Keratinocyte (primary cell): ENCODE measurements at regions not wholly inside any gene's neighbourhood (a gene's known extent, or its start where the extent isn't known, plus 50 kb on each side); places are given as distances from the start of the nearest gene placed in this dataset.

Experiments used
- EZH2 ChIP-seq: IDR thresholded peaks from one replicate; pipeline ENCODE4 v1.6.1; 2012; ENCODE audit warnings: inconsistent platforms, mild to moderate bottlenecking, low read length, moderate library complexity
- TF ChIP-seq, protein P1 (sequence below), 3 experiments: IDR thresholded peaks in 1 of 3; conservative IDR thresholded peaks in 1 of 3; optimal IDR thresholded peaks in 1 of 3; 2 replicates in 2 of 3; 3 replicates in 1 of 3; pipeline versions ENCODE3 to v1.5.1; 2011; ENCODE audit warnings: low read length in 3 of 3, mild to moderate bottlenecking in 3 of 3, moderate library complexity in 2 of 3, control low read depth in 1 of 3, inconsistent platforms in 1 of 3; ENCODE audit not compliant: insufficient read depth in 2 of 3; ENCODE audit errors: extremely low read depth in 1 of 3

DNA sequence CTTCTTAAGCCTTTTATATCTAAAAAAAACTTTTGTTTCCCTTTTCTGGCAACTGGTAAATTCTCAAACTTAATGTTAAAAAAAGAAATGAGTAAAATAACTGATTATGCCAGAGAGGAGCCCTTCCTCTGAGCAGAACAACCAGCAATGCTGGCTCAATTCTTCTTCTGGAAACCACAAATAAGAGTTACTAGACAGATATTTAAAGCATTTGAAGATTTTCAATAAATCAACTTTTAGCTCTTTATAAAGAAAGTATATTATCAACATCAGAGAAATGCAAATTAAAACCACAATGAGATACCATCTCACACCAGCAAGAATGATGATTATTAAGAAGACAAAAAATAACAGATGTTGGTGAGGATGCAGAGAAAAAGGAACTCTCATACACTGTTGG, 61.1 kb upstream of the TCF21 start:
- TF ChIP-seq, protein P1, sequence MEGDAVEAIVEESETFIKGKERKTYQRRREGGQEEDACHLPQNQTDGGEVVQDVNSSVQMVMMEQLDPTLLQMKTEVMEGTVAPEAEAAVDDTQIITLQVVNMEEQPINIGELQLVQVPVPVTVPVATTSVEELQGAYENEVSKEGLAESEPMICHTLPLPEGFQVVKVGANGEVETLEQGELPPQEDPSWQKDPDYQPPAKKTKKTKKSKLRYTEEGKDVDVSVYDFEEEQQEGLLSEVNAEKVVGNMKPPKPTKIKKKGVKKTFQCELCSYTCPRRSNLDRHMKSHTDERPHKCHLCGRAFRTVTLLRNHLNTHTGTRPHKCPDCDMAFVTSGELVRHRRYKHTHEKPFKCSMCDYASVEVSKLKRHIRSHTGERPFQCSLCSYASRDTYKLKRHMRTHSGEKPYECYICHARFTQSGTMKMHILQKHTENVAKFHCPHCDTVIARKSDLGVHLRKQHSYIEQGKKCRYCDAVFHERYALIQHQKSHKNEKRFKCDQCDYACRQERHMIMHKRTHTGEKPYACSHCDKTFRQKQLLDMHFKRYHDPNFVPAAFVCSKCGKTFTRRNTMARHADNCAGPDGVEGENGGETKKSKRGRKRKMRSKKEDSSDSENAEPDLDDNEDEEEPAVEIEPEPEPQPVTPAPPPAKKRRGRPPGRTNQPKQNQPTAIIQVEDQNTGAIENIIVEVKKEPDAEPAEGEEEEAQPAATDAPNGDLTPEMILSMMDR (optimal IDR thresholded peaks at IDR 0.05 in 1 of 3, IDR thresholded peaks at IDR 0.05 in 1 of 3, conservative IDR thresholded peaks at IDR 0.05 in 1 of 3; ENCODE audit: extremely low read depth in 1 of 3, insufficient read depth in 2 of 3, low read length in 3 of 3) = no peak
- TF ChIP-seq EZH2 = no peak
